HG03521 (cell line): ENCODE measurements at regions not wholly inside any gene's neighbourhood (a gene's known extent, or its start where the extent isn't known, plus 50 kb on each side); places are given as distances from the start of the nearest gene placed in this dataset.

Source experiments
- ATAC-seq: cut with Tn5 transposase; IDR thresholded peaks from one replicate; pipeline ENCODE4 v1.9.1; 2021; ENCODE audit warnings: mild to moderate bottlenecking, moderate library complexity; ENCODE audit not compliant: unreplicated experiment

- ATAC-seq = no peak
Measured at GRCh38 chr2:156837635-156838370, 401.6 kb downstream of the GPD2 start.

- no peak for ATAC-seq
Measured at GRCh38 chr2:156841321-156841720, 405.1 kb downstream of the GPD2 start.

GRCh38 chr2:156845806-156846558, 409.8 kb downstream of the GPD2 start:
- no peak for ATAC-seq

GRCh38 chr2:156852210-156852609, 405.3 kb upstream of the GALNT5 start:
- no peak for ATAC-seq

- no peak for ATAC-seq
Measured at GRCh38 chr2:156852681-156853080, 404.8 kb upstream of the GALNT5 start.

- no peak for ATAC-seq
Measured at GRCh38 chr2:156864325-156864724, 393.2 kb upstream of the GALNT5 start.

GRCh38 chr2:156864753-156865152, 392.8 kb upstream of the GALNT5 start:
- no peak for ATAC-seq

GRCh38 chr2:156867201-156867600, 390.3 kb upstream of the GALNT5 start:
- ATAC-seq = no peak

GRCh38 chr2:156874707-156875106, 382.8 kb upstream of the GALNT5 start:
- no peak for ATAC-seq

GRCh38 chr2:156883804-156884203, 373.7 kb upstream of the GALNT5 start:
- ATAC-seq = no peak

- ATAC-seq = no peak
Measured at GRCh38 chr2:156884216-156884615, 373.3 kb upstream of the GALNT5 start.

- ATAC-seq = no peak
Measured at GRCh38 chr2:156890529-156891148, 366.9 kb upstream of the GALNT5 start.

- ATAC-seq = no peak
Measured at GRCh38 chr2:156891609-156892008, 365.9 kb upstream of the GALNT5 start.

GRCh38 chr2:156892467-156893281, 364.8 kb upstream of the GALNT5 start:
- ATAC-seq = peak; percentile 44

- peak; percentile 85 for ATAC-seq
Measured at GRCh38 chr2:156896294-156896693, 361.2 kb upstream of the GALNT5 start.

- no peak for ATAC-seq
Measured at GRCh38 chr2:156897548-156897947, 360.0 kb upstream of the GALNT5 start.

- no peak for ATAC-seq
Measured at GRCh38 chr2:156901373-156902031, 356.0 kb upstream of the GALNT5 start.

- no peak for ATAC-seq
Measured at GRCh38 chr2:156903335-156903734, 354.2 kb upstream of the GALNT5 start.

GRCh38 chr2:156907806-156908205, 349.7 kb upstream of the GALNT5 start:
- peak; percentile 65 for ATAC-seq

GRCh38 chr2:156908825-156909224, 348.7 kb upstream of the GALNT5 start:
- ATAC-seq = no peak

- no peak for ATAC-seq
Measured at GRCh38 chr2:156909983-156910382, 347.5 kb upstream of the GALNT5 start.
